ENCODE measurements at regions not wholly inside any gene's neighbourhood (a gene's known extent, or its start where the extent isn't known, plus 50 kb on each side); places are given as distances from the start of the nearest gene placed in this dataset.

DNA sequence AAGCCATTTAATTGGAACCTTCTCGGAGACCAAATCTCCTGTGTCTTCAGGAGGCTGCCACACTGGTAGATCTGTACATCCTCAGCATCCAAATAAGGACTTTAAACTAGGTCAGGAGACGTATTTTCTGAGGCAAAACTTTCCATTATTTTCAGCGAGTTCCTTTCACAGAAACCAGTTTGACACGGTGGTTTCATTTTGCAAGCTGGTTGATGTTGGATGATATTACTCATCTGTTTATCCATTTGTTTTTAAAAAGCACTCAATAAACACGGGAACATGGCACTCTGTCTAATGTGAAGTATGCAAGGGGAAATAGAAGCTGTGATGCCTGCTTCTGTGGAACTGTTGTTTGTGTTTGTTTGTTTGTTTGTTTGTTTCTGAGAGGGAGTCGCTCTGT is 199.6 kb downstream of the ERCC6L2 start:
- no peak for TF ChIP-seq CTCF (IDR thresholded peaks at IDR 0.05)
- TF ChIP-seq, protein P1, sequence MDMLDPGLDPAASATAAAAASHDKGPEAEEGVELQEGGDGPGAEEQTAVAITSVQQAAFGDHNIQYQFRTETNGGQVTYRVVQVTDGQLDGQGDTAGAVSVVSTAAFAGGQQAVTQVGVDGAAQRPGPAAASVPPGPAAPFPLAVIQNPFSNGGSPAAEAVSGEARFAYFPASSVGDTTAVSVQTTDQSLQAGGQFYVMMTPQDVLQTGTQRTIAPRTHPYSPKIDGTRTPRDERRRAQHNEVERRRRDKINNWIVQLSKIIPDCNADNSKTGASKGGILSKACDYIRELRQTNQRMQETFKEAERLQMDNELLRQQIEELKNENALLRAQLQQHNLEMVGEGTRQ (IDR thresholded peaks at IDR 0.05), result no peak
- TF ChIP-seq NR3C1 (IDR thresholded peaks at IDR 0.05), result no peak
